ENCODE measurements at regions not wholly inside any gene's neighbourhood (a gene's known extent, or its start where the extent isn't known, plus 50 kb on each side); places are given as distances from the start of the nearest gene placed in this dataset.

DNA sequence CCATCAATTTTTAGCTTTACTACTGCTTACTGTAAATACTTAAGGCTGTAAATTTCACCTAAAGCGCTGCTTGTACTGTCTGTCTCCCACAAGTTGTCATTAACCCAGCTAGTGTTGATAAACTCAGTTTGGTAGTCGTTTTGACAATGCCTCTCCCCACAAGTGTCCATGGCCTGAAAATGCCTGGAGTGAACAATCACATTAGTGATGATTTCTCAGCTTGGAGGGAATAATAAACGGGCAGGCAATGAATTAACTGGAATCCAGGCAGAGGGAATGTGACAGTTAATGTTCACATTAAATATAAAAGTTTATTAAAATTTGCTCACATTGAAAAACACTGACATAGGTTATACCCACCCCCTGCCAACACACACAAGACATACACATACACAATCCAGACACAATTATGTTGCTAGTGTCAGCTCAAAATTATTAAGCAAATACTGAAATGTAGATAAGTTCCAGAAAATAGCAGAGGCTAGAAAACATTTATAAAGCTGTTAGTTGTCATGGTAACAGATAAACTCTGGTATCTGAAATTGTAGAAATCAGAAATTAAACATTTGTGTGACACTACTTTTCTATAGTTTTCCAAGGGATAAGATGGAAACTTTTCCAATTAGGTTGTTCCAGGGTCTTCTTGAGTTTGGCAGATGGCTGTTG is 341.9 kb downstream of the DIRAS2 start:
- no peak for TF ChIP-seq YY1 (IDR thresholded peaks at IDR 0.05; ENCODE audit: insufficient read depth, insufficient read length)
- TF ChIP-seq ZNF274 (IDR thresholded peaks at IDR 0.05; ENCODE audit: low read depth, low read length): no peak
